GM10248 (cell line): ENCODE measurements at regions not wholly inside any gene's neighbourhood (a gene's known extent, or its start where the extent isn't known, plus 50 kb on each side); places are given as distances from the start of the nearest gene placed in this dataset.
A peak's percentile ranks its signal among the peaks of the same experiment; 100 is the strongest.

Experiments
- CTCF ChIA-PET: fragments of 300-600 bp; sonication (Branson Sonifier 250); formaldehyde crosslinking; extraction: SDS; loops from one replicate; lab custom pipeline; 2021; ENCODE audit warnings: antibody characterized with exemption; lab: Yijun Ruan, JAX
- POLR2A ChIA-PET: fragments of 350-650 bp; sonication (Branson Sonifier 250); formaldehyde crosslinking; extraction: SDS; loops from one replicate; lab custom pipeline; 2020; ENCODE audit warnings: antibody characterized with exemption; lab: Yijun Ruan, JAX
- DNase-seq: peaks from one replicate; pipeline ENCODE4 v3.0.0; 2012; ENCODE audit errors: extremely low spot score
- CTCF ChIP-seq: IDR thresholded peaks from 2 replicates; pipeline ENCODE4 v1.5.1; 2012; ENCODE audit warnings: mild to moderate bottlenecking, low read depth; ENCODE audit errors: extremely low read depth, missing control alignments, control extremely low read depth

DNA sequence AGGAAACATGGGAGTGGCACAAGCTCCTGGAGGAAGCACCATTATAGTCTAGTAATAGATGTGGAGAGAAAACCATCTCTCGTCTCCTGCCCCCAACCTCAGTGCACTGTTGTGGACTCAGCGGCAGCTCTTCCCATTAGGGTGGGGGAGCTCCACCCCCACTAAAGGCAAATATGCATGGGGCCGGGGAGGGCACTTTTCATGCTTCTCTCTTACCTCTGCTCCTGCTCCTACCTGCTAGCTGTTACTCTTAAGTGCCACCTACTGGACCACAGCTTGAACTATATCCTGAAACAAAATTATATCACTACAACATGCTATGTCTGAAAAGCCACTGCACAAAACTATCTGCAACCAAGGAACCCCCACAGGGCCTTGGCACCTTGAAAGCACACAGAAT, 112.6 kb upstream of the DACH1 start:
- no peak for DNase-seq
- CTCF ChIA-PET, result interaction anchor here (1.0 to 1.2 kb wide), 2 partner anchors 11 to 14 kb away, joined by 3 to 4 read pairs; no protein-coding TSS in a partner anchor
- POLR2A ChIA-PET, result no interaction called here
- TF ChIP-seq CTCF, result peak; percentile 21

DNA sequence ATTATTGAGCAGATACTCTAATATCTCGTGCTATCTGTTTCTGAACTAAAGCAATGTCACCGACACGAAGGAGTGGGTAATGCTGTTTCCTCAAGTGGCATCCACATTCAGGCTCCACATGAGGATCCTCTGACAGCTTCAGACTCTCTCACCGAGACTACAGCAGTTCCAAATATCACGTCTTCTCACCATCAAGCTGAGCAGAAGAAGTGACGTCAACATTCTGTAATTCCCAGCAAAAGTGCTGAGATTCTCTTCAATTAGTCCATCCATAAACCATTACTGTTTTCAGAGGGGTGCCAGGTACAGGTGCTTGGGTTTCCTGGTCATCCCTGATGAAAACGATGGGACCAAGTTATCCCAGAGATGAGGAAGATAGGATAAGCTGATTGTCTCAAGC, 110.0 kb upstream of the DACH1 start:
- no peak for DNase-seq
- ChIA-PET POLR2A (no interaction called here), CTCF (interaction anchor here (1.0 to 1.9 kb wide), 3 partner anchors 12 to 26 kb away, joined by 3 to 7 read pairs (median 3); no protein-coding TSS in a partner anchor)
- no peak for TF ChIP-seq CTCF

- no peak for DNase-seq
- no peak for TF ChIP-seq CTCF
- CTCF ChIA-PET, result interaction anchor here (0.7 to 1.6 kb wide), 2 partner anchors 14 to 24 kb away, joined by 3 read pairs; no protein-coding TSS in a partner anchor
- POLR2A ChIA-PET, result no interaction called here
Measured at GRCh38 chr13:71967990-71968389, 101.0 kb upstream of the DACH1 start.

- POLR2A ChIA-PET, result no interaction called here
- no peak for TF ChIP-seq CTCF
- no peak for DNase-seq
- CTCF ChIA-PET, result interaction anchor here (1.0 to 1.2 kb wide), 2 partner anchors 13 to 15 kb away, joined by 3 to 7 read pairs; no protein-coding TSS in a partner anchor
Measured at GRCh38 chr13:71964491-71965100, 97.6 kb upstream of the DACH1 start.

DNA sequence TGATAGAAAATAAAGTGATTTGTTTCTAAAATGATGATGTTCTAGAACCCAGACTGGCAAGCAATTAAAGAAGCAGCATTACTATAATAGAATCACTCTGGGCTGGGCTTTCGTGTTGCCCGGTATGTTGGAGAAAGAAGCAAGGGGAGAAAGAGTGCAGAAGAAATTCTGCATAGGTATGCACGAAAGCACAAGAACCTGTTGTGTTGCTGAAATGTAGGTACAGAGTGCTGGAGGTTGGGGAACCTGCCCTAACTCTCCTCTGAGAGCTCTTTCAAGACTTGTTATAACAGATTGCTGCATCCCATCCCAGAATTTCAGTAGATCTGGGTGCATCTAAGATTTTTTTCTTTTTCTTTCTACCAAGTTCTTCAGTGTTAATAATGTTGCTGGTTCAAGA, 95.7 kb upstream of the DACH1 start:
- ChIA-PET POLR2A (no interaction called here), CTCF (no interaction called here)
- DNase-seq, result no peak
- TF ChIP-seq CTCF, result no peak

- TF ChIP-seq CTCF, result no peak
- POLR2A ChIA-PET, result no interaction called here
Measured at GRCh38 chr13:71962126-71962525, 95.1 kb upstream of the DACH1 start.

DNA sequence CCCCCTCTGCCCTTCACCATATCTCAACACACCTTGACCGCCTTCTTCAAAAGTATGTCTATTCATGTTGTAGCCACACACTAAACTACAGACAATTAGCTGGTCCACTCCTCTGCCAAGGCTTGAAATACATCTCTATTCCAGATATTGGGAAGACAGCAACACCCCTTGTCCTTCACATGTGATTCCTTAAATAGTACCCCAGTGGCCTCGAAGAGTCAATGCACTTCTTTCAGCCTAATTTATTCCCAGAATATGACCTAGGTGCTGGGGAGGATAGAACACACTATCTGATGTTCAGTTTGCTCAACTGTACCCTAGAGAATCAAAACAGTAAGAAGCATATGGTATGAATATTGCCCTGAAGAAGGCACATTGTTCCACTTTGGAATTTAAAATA, 82.4 kb upstream of the DACH1 start:
- TF ChIP-seq CTCF, result no peak
- POLR2A ChIA-PET, result no interaction called here
- no peak for DNase-seq
- CTCF ChIA-PET, result interaction anchor here (1.0 kb wide), 1 partner anchor 22 kb away, joined by 3 read pairs; no protein-coding TSS in a partner anchor

More at GRCh38 chr13:71962126-71962525, 95.1 kb upstream of the DACH1 start:
- no peak for DNase-seq
- CTCF ChIA-PET, result interaction anchor here (1.0 kb wide), 1 partner anchor 110 kb away, joined by 3 read pairs; no protein-coding TSS in a partner anchor
